ENCODE measurements at regions not wholly inside any gene's neighbourhood (a gene's known extent, or its start where the extent isn't known, plus 50 kb on each side); places are given as distances from the start of the nearest gene placed in this dataset.

DNA sequence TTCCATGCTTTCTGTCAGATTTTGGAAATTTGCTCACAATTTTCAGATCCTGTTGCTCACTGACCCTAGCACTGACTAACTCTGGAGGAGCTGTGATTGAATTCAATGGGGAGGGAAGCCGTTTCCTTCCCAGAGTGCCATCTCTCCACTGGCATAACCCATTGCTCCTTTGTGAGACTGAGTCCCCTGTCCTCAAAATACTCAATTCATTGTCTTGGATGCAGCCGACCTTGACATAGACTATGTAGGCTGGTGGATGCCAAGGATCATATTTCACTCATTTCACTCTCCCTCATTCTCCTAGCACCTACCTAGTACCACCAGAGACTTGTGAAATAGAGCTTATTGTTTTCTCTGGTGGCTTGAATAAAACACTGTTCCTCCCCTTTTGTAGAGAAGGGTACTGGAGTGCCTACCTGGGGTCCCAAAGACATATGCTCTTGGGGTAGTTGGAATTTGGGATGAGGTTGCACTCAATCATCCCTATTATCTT lies 511.3 kb upstream of the ZMIZ1 start:
- no peak for DNase-seq (ENCODE audit: low read depth in 1 of 2, low spot score in 1 of 2)

DNA sequence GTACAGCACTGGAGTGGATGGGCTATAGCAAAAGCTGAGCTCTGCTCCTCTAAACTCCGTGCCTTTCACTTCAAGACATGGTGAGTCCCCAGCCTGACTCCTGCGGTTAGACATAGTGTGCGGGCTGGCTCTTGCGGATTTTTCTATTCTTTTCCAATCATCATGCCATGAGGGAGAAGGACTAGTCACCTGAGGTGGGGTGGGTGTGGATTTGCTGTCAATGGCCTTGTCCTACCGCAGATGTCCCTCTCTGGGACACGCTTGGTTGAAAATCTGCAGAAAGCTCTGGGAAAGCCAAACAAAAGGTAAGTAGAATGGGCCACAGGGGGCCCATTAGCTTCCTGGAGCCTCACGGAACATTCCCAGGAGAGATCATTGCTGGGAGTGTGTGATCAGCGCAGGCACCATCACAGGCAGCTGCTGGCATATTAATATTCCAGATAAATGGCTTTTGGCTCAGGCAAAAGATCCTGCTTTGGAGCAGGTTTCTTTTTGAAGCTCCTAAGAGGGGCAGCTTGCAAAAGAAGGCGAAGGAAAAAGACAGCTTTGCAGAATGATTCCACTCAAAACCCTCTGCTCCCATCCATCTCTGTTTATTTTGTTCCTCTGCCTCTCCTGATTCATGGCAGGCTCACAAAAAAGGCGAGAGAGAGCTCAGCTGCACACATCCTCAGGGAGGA lies 509.0 kb upstream of the ZMIZ1 start:
- TF ChIP-seq, protein P1, sequence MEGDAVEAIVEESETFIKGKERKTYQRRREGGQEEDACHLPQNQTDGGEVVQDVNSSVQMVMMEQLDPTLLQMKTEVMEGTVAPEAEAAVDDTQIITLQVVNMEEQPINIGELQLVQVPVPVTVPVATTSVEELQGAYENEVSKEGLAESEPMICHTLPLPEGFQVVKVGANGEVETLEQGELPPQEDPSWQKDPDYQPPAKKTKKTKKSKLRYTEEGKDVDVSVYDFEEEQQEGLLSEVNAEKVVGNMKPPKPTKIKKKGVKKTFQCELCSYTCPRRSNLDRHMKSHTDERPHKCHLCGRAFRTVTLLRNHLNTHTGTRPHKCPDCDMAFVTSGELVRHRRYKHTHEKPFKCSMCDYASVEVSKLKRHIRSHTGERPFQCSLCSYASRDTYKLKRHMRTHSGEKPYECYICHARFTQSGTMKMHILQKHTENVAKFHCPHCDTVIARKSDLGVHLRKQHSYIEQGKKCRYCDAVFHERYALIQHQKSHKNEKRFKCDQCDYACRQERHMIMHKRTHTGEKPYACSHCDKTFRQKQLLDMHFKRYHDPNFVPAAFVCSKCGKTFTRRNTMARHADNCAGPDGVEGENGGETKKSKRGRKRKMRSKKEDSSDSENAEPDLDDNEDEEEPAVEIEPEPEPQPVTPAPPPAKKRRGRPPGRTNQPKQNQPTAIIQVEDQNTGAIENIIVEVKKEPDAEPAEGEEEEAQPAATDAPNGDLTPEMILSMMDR (IDR thresholded peaks at IDR 0.05; ENCODE audit: low read depth, low read length), result no peak
- Histone ChIP-seq H3K36me3 (no peaks in the 10 kb centered on the region), H3K4me3 (no peak overlapping the region), H3K27me3 (no peaks in the 10 kb centered on the region), H3K27ac (no peak overlapping the region), H3K9me3 (ENCODE audit: low read depth) (no peaks in the 10 kb centered on the region), H3K4me1 (ENCODE audit: low read depth) (no peaks in the 10 kb centered on the region)
- DNase-seq (ENCODE audit: low read depth in 1 of 2, low spot score in 1 of 2), result no peak

More for the DNA sequence above, 511.3 kb upstream of the ZMIZ1 start:
- Histone ChIP-seq H3K4me3 (no peak overlapping the region), H3K9me3 (ENCODE audit: low read depth) (no peaks in the 10 kb centered on the region), H3K27me3 (no peaks in the 10 kb centered on the region), H3K36me3 (no peaks in the 10 kb centered on the region), H3K4me1 (ENCODE audit: low read depth) (peaks cover 9% of the 10 kb centered on the region), H3K27ac (no peak overlapping the region)
- TF ChIP-seq, protein P1 (IDR thresholded peaks at IDR 0.05; ENCODE audit: low read depth, low read length), result no peak

DNA sequence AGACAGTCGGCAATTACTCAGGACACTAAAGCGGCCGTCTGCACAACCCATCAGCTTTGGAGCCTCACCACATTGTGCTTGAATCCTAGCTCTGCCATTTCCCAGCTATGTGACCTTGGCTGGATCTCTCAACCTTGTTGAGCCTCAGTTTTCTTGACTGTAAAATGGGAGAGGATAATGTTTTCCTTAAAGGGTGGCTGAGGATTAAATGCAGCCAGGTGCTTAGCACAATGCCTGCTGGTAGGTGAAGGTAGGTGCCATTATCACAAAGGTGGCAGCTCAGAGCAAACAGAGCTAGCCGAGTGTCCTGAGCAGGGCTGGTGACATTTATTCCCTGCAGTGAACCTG lies 508.5 kb upstream of the ZMIZ1 start:
- H3K36me3 ChIP-seq, result no peaks in the 10 kb centered on the region
- TF ChIP-seq, protein P1 (IDR thresholded peaks at IDR 0.05; ENCODE audit: low read depth, low read length), result no peak
- H3K4me3 ChIP-seq, result no peak overlapping the region
- H3K27me3 ChIP-seq, result no peaks in the 10 kb centered on the region
- H3K9me3 ChIP-seq (ENCODE audit: low read depth), result no peaks in the 10 kb centered on the region
- no peak for DNase-seq (ENCODE audit: low read depth in 1 of 2, low spot score in 1 of 2)
- H3K27ac ChIP-seq, result no peak overlapping the region
- H3K4me1 ChIP-seq (ENCODE audit: low read depth), result no peaks in the 10 kb centered on the region

DNA sequence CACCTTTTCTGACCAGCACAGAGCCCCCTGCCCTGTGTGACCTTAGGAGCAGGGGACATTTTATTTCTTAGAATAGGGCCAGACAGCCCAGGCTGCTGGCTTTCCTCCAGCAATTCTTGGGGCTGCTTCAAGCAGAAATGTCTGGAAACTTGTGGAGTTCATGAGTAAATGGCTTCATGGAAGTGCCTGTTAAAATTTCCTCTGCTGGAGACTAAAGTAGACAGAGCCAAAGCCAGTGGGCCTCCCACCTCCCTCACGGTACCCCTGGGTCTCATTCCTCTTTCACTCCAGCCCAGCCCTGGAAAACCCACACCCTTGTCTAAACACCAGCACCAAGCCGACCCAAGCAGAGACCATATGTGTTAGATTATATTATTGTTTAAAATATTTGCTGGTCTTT lies 505.5 kb upstream of the ZMIZ1 start:
- no peak for DNase-seq (ENCODE audit: low read depth in 1 of 2, low spot score in 1 of 2)
- Histone ChIP-seq H3K4me3 (no peak overlapping the region), H3K4me1 (ENCODE audit: low read depth) (peaks cover 20% of the 10 kb centered on the region), H3K36me3 (no peaks in the 10 kb centered on the region), H3K27me3 (no peaks in the 10 kb centered on the region), H3K9me3 (ENCODE audit: low read depth) (no peaks in the 10 kb centered on the region), H3K27ac (no peak overlapping the region)
- TF ChIP-seq, protein P1 (IDR thresholded peaks at IDR 0.05; ENCODE audit: low read depth, low read length), result no peak

DNA sequence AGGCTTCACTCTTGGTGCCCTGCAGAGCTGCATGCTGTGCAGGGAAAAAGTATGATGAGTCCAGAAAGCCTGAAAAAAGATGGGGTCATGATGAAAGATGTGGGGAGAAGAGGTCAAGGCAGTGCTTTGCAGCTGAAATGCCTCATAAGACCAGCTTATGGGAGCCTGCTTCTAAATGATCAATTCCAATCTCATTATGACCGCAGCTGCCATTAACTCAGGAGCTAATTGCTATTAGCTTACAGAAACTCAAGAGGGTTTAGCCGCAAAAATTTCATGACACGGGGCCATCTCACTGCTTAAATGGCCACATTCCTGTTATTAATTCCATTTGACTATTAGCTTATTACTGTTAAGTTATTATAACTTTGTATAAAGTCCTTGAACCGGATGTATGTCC lies 502.9 kb upstream of the ZMIZ1 start:
- peaks cover 29% of the 10 kb centered on the region for H3K4me1 ChIP-seq (ENCODE audit: low read depth)
- TF ChIP-seq, protein P1 (IDR thresholded peaks at IDR 0.05; ENCODE audit: low read depth, low read length), result no peak
- no peak overlapping the region for H3K4me3 ChIP-seq
- no peaks in the 10 kb centered on the region for H3K9me3 ChIP-seq (ENCODE audit: low read depth)
- no peaks in the 10 kb centered on the region for H3K27me3 ChIP-seq
- no peaks in the 10 kb centered on the region for H3K36me3 ChIP-seq
- H3K27ac ChIP-seq, result no peak overlapping the region
- no peak for DNase-seq (ENCODE audit: low read depth in 1 of 2, low spot score in 1 of 2)

All from cardiac muscle cell (in vitro differentiated cells and primary cell).